HG03457 (cell line): ENCODE measurements at regions not wholly inside any gene's neighbourhood (a gene's known extent, or its start where the extent isn't known, plus 50 kb on each side); places are given as distances from the start of the nearest gene placed in this dataset.

Experiments used
- ATAC-seq: cut with Tn5 transposase; IDR thresholded peaks from one replicate; pipeline ENCODE4 v1.9.1; 2021; ENCODE audit warnings: moderate number of reproducible peaks; ENCODE audit not compliant: unreplicated experiment

DNA sequence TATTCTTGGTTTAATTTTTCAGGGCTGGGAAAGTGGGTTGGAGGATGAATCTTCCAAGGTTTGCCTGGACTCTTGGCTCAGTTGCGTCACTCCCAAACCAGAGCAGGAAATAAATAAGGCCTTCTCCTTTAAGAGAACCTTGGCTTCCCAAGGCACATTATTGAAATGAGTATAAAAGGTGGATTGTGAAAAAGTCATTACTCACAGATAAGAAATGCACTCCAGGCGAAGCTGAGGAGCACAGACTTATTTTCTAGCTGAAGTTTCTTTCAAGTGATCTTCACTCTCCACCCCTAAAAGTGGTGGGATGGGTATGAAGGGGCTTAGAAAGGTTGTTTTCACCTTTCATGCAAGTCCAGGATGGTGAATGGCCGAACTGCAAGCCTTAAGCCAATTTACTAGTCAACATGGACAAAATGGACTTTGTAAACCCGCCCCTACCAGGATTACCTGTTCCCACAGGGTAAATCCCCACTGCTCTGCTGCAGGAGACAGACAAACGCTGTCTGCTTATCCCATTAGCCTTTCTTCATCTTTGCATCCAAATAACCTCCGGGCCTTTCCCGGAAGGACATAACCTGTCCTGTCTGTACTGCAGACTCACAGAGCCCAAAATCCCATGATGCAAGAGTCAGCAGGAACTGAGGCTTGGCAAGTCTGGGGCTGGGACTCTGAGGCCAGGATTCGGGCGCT lies 207.6 kb downstream of the BCL11B start:
- no peak for ATAC-seq

DNA sequence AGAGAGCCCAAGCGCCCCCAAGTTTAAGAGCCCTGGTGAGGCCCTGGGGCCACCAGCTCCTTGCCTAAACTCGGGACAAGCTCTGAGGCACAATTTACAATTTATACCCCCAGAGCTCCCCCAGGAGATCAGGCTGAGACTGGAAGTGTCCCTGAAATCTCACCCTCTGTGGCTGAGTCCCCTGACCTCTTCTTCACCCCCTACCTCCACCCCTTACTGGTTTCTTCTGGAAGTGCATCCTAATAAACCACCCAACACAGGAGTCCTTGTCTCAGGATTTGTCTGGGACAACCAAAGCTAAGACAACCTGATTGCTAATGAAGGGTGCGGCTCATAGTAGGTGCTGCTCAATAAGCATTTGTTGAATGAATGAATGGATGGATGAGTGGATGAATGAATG lies 206.4 kb downstream of the BCL11B start:
- no peak for ATAC-seq

DNA sequence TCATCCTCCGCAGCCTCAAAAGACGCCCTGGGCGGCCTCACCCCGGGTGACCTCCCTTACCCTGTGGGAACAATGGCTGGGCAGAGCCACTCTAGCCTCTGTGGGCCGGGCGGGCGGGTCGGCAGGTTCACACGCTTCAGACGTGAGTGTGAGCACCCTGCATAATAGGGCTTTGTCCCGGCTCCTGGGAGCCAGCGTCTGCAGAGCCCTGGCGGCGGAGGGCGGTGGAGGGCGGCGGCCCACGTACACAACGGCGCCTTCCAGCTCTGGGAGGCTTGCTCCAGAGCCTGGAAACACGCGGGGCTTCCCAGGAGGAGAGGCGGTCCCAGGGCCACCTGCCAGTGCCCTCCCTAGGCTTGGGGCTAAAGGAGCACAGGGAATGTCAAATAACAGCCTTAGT lies 205.6 kb downstream of the BCL11B start:
- no peak for ATAC-seq

DNA sequence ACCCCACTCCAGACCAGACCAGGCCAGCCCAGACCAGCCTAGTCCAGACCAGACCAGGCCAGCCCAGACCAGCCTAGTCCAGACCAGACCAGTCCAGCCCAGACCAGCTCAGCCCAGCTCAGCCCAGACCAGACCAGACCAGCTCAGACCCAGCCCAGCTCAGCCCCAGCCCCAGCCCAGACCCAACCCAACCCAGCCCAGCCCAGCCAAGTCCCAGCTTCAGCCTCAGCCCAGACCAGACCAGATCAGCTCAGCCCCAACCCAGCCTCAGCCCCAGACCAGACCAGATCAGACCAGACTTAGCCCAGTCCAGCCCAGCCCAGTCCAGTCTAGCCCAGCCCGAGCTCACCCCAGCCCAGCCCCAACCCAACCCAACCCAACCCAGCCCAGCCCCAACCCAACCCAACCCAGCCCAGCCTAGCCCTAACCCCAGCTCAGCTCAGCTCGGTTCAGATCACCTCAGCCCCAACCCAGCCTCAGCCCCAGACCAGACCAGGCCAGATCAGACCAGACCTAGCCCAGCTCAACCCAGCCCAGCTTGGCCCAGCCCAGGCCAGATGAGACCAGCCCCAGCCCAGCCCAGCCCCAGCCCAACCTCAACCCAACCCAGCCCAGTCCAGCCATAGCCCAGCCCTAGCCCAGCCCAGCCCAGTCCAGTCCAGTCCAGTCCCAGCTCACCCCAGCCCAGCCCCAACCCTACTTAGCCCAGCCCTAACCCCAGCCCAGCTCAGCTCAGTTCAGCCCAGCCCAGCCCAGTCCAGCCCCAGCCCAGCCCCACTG lies 204.7 kb downstream of the BCL11B start:
- ATAC-seq, result no peak

DNA sequence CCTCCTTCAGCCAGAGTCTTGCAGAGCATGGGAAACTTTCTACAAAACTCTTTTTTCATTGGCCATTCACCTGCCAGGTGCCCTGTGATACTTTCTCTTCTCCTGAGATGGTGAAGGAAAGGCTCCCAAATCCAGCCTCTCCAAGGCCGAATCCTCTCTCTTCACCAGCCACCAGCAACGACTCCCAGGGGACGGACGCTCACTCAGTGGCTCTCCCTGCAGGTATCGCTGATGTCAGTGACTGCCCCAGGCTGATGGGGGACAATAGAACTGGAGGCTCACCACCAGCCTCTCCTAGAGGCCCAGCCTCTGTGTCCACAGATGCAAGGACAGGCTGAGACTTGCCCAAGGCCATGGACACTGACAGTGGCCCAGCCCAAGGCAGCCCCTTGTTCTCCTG lies 204.1 kb downstream of the BCL11B start:
- ATAC-seq, result no peak

DNA sequence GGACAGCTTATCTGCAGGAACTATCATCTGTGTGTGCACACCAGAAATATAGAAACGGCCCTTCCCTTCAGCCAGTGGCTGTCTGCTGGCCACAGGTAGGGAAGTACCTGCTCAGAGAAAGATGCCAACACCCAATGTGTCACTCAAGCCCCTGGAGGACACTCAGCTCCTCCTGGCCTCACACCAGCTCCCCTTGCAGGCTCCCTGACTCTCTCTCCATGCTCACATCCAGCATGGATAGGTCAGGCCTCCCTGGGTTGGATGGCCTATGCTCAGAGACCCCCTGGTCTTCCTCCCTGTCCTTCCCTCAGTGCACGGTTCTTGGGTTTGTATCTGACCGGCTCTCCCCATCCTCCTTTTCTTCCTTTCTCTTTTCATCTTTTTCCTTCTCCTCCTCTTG lies 202.1 kb downstream of the BCL11B start:
- ATAC-seq, result no peak

DNA sequence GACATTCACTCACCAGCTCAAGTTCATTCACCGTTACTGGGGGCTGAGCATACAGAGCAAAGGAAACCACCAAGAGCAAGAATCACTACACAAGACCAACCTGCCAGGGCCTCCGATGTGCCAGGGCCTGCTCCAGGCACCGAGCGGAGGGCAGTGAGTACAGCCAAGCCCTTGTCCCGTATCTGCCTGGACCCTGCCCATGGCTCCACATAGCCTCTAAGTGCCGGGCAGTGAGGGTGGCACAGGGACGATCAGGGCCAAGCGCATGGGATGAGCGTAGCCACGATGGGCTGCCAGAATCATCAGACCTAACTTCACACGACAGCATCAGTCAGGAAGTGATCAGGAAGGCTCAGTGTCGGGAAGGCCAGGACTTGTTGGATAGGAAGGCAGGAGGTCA lies 199.6 kb downstream of the BCL11B start:
- ATAC-seq, result no peak

DNA sequence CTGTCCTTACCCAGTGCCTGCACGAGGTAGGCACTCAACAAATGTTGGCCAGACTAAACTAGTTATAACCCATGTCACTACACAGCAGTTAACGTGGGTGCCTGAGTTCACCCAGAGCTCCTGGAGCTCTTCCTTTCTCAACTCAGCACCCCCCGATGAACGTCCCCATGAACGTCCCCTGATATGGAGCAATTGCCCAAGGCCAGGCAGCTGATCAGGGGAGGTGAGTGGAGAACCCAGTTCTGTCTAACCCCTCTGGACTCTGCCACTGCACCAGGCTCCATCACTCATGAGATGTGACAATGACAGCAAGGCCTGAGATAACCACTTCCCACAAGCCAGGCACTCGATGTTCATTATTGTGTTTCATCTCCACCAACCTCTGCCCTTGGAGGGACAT lies 199.0 kb downstream of the BCL11B start:
- no peak for ATAC-seq

DNA sequence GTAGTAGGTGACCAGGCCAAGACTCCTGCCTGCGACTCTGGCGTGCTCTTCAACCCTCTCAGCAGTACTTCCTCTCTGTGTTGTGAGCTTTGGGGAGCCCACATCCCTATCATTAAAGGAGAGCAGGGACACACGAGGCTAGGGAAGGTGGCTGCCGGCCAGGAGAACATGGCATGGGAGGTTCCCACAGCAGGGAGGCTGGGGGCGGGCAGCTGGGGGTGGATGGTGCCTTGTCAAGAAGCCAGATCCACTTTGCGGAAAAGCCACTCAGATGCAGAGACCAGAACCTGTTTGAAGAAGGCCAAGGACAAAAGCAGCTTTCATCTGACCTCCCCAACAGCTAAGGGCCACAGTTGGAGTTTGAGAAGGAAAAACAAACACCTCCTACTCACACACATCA lies 198.6 kb downstream of the BCL11B start:
- ATAC-seq, result no peak

DNA sequence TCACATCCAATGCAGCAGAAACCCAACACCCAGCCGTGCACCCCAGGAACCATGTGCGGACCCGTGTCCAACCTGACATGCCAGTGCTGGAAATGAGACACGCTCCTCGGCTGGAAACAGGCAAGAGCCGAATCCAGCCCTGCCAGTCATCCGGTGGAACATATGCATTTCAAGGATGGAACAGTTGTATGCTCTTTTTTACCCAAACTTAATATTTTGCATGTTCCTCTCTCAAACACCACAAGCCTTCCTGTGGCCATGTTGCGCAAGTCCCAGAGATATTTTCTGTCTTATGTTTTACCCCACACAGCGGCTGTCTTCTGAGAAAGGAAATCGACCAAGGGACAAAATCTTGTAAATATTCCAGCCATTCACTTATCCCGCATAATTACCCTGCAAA lies 196.9 kb downstream of the BCL11B start:
- ATAC-seq, result no peak

DNA sequence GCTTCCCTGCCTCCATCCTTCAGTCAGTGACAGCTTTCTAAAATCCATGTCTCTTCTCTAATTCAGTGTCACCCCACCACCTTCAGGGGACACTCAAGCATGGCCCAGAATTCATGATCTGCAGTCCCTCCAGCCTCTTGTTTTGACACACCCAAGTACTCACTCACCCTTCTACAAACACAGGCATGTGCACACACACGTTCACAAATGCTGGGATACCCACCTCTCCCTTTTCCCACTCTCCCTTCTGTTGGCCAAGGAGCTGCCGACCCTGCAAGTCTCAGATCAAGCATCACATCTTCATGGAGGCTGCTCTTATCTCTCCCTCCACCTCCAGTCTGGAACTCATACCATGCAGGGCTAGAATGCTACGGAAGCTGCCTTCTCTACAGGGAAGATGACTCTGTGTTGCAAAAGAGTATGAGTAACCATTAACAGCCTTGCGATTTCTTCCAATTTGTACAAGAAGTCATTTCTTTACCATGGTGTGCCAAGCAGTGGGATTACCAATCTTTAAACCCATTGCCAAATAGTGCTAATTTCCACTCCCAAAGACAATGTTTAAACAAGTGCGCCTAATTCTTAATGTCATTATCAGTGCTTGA lies 196.1 kb downstream of the BCL11B start:
- no peak for ATAC-seq

DNA sequence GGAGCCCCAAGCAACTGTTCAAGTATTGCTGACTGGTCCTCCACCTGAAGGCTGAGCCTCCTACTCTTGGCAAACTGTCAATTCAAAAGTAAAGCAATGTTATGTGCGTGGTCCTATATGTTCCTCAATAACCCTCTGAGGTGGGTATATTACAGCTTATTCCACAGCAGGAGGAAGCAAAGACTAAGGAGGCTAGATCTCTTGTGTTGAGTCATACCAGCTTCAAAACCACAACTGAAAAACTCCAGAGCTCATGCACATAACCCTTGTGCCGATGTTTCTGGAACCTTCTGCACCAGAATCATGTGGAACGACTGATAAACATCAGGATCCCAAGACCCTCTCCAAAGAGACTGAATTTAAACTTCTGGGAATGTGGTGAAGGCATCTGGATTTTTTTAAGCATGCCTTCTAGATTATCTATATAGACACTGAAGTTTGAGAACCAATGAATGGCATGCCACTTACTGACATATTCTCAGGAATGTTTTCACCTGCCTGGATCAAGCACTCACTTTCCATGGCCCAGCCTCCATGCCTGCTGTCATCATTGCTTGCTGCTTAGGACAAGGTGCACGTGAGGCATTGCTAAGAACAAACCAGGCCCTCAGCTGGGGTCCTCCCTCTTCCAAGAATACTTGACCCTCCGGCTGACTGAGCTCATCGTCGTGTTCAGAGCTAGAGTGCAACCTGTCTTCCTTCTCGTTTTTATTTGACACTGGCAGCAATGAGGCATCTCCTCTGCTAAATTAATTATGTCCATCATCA lies 194.7 kb downstream of the BCL11B start:
- no peak for ATAC-seq

DNA sequence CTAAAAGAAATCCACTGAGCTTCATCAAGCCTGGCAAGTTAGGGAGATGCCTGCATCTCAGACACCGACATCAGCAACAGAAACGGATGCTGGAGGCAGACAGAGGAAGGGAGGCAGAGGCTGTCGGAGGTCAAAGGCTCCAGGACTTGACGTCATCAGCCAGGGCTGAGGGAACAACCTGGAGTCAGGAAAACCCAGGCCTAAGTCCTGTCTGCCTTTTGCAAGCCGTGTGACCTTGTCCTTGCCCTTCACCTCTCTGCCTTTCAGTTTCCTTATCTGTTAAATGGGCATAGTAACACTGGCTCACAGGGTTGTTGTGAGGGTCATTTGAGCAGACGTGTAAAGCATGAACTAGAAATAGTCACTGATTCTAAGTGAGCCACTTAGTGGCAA lies 194.2 kb downstream of the BCL11B start:
- ATAC-seq, result no peak

DNA sequence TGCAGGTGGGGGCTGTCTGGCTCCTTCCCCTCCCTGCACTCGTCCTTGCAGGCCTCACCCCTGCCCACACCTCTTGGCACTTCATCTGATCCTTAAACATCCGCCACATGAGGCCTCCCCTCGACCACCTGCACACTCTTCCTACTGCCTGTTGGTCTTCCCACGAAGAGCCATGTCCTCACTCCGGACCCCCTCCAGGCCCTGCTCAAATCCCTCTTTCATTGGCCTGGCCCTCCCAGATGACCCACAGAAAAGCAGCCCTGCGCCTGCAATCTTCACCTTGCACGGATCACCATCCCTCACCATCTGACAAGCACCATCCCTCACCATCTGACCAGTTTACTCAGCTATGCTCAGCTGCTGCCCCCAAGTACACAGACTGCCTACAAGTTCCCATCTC lies 193.6 kb downstream of the BCL11B start:
- ATAC-seq, result no peak

DNA sequence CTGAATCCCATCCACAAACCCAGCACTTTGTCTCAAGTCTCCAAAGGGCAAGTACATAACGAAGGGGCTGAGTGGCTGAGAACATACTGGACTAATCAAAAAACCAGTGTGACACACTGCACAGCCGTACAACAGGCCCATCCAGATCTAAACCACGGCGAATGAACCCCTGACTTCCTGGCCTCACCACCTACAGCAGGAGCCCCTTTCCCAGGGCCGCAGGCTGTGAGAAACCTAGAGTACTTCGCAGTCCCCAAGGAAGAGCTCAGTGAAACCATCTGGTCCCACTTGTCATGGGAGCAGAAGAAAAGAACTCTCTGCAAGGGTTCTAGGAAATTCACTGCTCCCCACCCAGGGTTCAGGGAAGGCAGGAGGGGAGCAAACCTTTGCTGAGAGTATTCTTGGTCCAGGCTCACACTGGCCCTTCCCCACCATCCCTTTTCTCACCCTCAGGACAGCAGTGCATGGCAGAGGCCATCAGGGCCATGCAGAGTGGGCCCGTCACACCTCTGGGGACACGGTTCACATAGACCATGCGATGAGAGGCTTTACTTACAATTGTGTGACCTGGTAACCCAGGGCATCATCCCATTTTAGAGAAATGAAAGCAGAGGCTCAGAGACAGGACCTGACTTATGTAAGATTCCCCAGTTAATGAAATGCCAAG lies 192.8 kb downstream of the BCL11B start:
- ATAC-seq, result no peak

DNA sequence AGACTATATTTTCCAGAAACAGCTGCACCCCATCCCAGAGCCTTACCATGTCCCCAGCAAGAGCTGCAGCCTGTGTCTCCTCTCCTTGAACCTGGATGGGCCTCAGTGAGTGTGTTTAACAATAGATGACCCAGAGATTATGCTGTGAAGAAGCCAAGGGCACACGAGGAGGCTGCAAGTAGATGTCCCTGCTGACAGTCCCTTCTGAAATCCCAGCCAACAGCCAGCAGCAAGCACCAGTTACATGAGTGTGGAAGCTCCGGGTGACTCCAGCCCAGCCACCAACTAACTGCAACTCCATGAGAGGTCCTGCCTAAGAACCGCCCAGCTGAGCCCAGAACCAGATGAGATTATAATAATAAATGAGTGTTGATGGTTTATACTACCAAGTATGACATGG lies 191.7 kb downstream of the BCL11B start:
- ATAC-seq, result no peak

DNA sequence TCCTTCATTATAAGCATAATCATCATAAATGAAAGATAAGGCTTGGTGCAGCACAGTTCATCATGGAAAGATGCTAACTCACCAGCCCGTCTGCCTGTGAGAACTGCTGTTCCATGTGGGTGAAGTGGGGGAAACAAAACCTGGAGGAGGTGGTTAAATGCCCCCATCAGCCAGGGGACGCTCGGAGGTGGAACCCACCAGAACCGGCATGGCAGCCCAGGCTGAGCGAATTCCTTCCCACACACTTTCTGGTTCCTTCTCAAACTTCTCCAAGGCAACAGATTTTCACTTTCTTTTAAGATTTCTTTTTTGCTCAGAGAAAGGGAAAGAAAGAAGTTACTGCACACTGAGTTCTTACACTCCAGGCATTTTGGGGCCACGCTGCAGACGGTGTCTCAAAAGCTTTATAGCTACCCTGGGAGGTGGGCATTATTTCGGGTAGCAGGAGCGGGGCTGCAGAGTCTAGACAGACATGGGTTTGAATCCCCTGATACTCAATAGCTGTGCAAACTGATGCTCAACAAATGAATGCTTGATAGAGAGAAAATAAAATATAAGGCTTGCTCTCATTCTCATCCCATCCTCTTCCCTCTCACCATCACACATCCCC lies 190.7 kb downstream of the BCL11B start:
- no peak for ATAC-seq

DNA sequence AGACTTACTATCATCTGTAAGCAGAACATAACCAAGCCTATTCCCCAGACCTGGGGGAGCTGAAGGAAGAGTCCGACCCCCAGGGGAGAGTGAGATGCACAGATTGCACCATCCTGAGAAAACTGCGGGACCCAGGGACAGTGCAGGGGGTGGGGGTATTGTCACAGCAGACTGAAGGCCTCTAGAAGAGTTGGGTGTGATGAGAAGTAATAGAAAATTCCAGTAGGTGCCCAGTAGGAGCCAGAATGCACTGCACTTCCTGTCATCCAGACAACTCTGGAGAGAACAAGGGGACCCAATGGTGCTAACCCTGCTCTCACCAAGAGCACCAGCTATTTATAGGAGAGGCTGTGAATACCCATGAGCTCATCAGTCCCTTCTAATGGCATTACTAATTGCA lies 190.1 kb downstream of the BCL11B start:
- ATAC-seq, result no peak

DNA sequence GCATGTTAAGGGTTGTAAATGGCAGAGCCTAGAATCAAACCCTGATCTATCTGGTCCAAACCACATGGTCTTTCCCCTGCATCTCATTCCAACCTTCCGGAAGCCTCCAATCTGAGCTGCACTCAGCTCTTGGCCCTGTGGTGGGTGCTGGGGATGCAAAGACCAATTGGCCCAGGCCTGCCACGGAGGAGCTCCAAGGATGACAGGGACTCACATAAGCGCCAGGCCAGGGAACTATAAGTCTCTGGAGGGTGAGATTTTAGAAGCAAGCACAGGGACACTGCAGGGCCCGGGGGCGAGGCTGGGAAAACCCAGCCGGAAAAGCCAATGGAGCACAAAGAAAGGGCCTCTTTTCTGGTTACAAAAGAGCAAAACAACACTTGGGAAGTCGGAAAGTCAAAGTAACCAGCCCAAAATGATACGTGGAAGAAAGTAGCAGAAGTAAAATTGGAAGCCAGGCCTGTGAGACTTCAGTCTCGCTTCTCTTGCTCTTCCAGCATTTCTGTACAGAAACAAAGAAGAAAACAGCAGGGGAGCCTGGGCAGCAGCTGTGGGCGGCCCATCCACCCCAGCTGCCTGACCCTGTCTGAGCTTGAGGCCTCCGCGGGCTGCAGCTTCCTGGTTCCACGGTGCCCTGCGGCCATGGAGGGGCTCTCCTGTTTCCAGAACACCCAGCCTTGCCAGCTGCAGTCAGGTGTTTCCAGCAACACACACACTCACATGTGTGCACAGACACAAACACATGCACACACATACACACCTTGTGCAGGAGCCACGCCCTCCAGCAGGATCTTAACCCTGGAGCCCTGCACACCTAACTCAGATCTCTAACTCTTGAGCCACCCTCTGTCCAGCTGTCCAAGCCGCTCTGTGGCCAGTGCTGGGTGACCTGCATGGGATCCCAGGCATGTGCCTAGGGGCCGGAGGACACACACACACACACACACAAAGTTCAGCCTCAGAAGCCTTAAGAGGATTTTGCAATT lies 178.2 kb downstream of the BCL11B start:
- no peak for ATAC-seq
